ENCODE measurements at regions not wholly inside any gene's neighbourhood (a gene's known extent, or its start where the extent isn't known, plus 50 kb on each side); places are given as distances from the start of the nearest gene placed in this dataset.

GRCh38 chr12:12010277-12011039, 60.3 kb upstream of the BCL2L14 start:
- DNase-seq: peak in 41 of 42 donors; percentile 15 to 82 (median 54)
- intact Hi-C loops (cut with DNase I): no loop called here

GRCh38 chr12:12011880-12012260, 58.9 kb upstream of the BCL2L14 start:
- intact Hi-C loops (cut with DNase I): no loop called here

GRCh38 chr12:12015073-12015685, 55.6 kb upstream of the BCL2L14 start:
- no peak for DNase-seq
- intact Hi-C loops (cut with DNase I): no loop called here

More at GRCh38 chr12:12011880-12012260, 58.9 kb upstream of the BCL2L14 start:
- no peak for DNase-seq

GRCh38 chr12:12016284-12017100, 54.2 kb upstream of the BCL2L14 start:
- intact Hi-C loops (cut with DNase I): no loop called here

GRCh38 chr12:12017135-12017581, 53.6 kb upstream of the BCL2L14 start:
- intact Hi-C loops (cut with DNase I): no loop called here
- peak in 1 of 42 donors; percentile 29 for DNase-seq

More at GRCh38 chr12:12016284-12017100, 54.2 kb upstream of the BCL2L14 start:
- DNase-seq: peak in 1 of 42 donors; percentile 34

- intact Hi-C loops (cut with DNase I): no loop called here
- DNase-seq: peak in 2 of 42 donors; percentile 17 to 49
Measured at GRCh38 chr12:12017798-12018197, 52.9 kb upstream of the BCL2L14 start.

GRCh38 chr12:12018454-12018853, 52.3 kb upstream of the BCL2L14 start:
- intact Hi-C loops (cut with DNase I): no loop called here

GRCh38 chr12:12019881-12020280, 50.9 kb upstream of the BCL2L14 start:
- intact Hi-C loops (cut with DNase I): loop anchor here (10.0 kb wide), 1 partner anchor 155 kb away; no protein-coding TSS in a partner anchor
- DNase-seq: peak in 2 of 42 donors; percentile 1 to 27

More at GRCh38 chr12:12018454-12018853, 52.3 kb upstream of the BCL2L14 start:
- peak in 33 of 42 donors; percentile 14 to 81 (median 48) for DNase-seq

- intact Hi-C loops (cut with DNase I): loop anchor here (10.0 kb wide), 1 partner anchor 156 kb away; no protein-coding TSS in a partner anchor
- no peak for DNase-seq
Measured at GRCh38 chr12:12020762-12021161, 50.0 kb upstream of the BCL2L14 start.

Data from head of caudate nucleus (tissue), 42 donors.